ENCODE measurements at regions not wholly inside any gene's neighbourhood (a gene's known extent, or its start where the extent isn't known, plus 50 kb on each side); places are given as distances from the start of the nearest gene placed in this dataset.

DNA sequence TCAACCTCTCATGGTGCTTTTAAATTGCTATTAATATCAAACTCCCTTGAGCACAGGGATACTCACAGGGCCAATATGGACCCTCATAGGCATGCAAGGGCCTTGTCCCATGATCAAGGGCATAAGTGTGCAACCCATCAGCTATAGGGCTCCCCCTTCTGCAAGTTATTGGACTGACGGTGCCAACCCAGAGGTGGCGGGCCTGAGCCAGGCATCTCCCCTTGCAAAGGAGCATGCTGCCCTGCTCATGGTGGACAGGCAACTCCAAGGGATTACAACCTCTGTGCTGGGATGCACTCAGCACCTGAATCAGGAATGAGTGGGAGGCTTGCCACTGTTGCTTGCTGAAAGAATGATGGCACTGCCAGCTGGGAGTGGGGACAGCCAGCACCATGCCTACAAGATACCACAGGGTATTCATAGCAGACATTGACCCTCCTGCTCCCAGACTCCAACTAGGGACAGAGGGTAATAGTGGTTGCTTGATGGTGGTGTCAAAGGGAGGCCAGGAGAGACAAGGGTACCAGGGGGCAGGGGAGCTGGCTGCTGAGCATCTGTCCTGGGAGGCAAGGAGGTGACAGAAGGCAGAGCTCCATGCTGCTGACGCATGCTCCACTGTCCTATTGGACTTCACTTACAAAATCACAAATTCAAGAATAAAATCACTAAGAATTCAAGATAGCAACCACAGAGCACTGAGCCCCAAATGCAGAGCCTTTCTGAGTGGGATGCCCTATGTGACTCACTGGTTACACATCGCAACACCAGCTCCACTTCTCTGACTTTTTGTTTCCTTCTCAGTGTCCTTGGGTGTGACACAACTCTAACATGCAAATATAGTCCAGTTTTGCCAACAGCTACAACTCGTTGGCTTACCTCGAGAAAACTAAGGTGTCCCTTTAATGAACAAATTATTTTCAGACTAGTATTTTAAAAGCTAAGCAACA is 157.1 kb upstream of the CCDC150 start:
- peak; percentile 58; the same call in 1 of the 2 replicates for ATAC-seq

More for the DNA sequence above, 157.1 kb upstream of the CCDC150 start:
- intact Hi-C loops (cut with micrococcal nuclease), result no loop called here
- no peaks in the 10 kb centered on the region for H3K36me3 ChIP-seq (ENCODE audit: control insufficient read depth in 1 of 2, insufficient read depth in 2 of 2, low read length in 2 of 2)
- H3K4me1 ChIP-seq (ENCODE audit: control insufficient read depth in 1 of 2, insufficient read depth in 2 of 2, low read length in 2 of 2), result no peaks in the 10 kb centered on the region
- no peak overlapping the region for H3K4me3 ChIP-seq (replicated peaks in 1 of 2; ENCODE audit: low read depth in 1 of 2, low read length in 2 of 2)
- H3K27me3 ChIP-seq (ENCODE audit: insufficient read depth, low read length), result no peaks in the 10 kb centered on the region
- H2AFZ ChIP-seq (ENCODE audit: low read depth, low read length, poor library complexity, severe bottlenecking), result no peak overlapping the region
- no peak overlapping the region for H3K27ac ChIP-seq (ENCODE audit: low read depth, low read length)
- H3K79me2 ChIP-seq (ENCODE audit: insufficient read depth, low read length), result no peaks in the 10 kb centered on the region
- DNase-seq (ENCODE audit: low read depth, low spot score), result no peak
- ChIA-PET CTCF (no interaction called here), POLR2A (no interaction called here), RAD21 (ENCODE audit: low non-redundant PET in 1 of 2, low total read pairs in 2 of 2, uncharacterized antibody in 2 of 2, unreplicated experiment in 2 of 2) (no interaction called here)
- no peaks in the 10 kb centered on the region for H3K9me3 ChIP-seq (ENCODE audit: control insufficient read depth in 1 of 2, insufficient read depth in 1 of 2, low read depth in 1 of 2, low read length in 2 of 2)
- no peaks in the 10 kb centered on the region for H4K20me1 ChIP-seq (ENCODE audit: insufficient read depth)
- no peaks in the 10 kb centered on the region for H3K9me2 ChIP-seq (ENCODE audit: insufficient read depth)
- peak in 1 of 3 experiments; percentile 16; a peak in 2 of 6 replicates for TF ChIP-seq CTCF (IDR thresholded peaks at IDR 0.05 in 2 of 3, conservative IDR thresholded peaks at IDR 0.05 in 1 of 3; ENCODE audit: borderline replicate concordance in 1 of 3, insufficient read depth in 1 of 3, low read depth in 2 of 3, low read length in 2 of 3)
- TF ChIP-seq RAD21 (IDR thresholded peaks at IDR 0.05; ENCODE audit: low read depth), result no peak
- no peak overlapping the region for H3K9ac ChIP-seq (ENCODE audit: low read length)
- BruUV-seq (replicated peaks), result no TSS peak
- H3K4me2 ChIP-seq (ENCODE audit: low read length), result no peak overlapping the region

All from HCT116 (cell line).